GM12875 (cell line): ENCODE measurements at regions not wholly inside any gene's neighbourhood (a gene's known extent, or its start where the extent isn't known, plus 50 kb on each side); places are given as distances from the start of the nearest gene placed in this dataset.

Experiments used
- H3K4me3 ChIP-seq: one replicate; pipeline ENCODE4 v1.5.1; 2011; ENCODE audit warnings: low read depth, low read length, control low read depth
- TF ChIP-seq, protein P1 (sequence below): IDR thresholded peaks from 2 replicates; pipeline ENCODE4 v1.5.1; 2011; ENCODE audit warnings: low read depth, mild to moderate bottlenecking, control low read depth, inconsistent platforms, low read length, moderate library complexity, borderline replicate concordance; ENCODE audit not compliant: insufficient read depth

DNA sequence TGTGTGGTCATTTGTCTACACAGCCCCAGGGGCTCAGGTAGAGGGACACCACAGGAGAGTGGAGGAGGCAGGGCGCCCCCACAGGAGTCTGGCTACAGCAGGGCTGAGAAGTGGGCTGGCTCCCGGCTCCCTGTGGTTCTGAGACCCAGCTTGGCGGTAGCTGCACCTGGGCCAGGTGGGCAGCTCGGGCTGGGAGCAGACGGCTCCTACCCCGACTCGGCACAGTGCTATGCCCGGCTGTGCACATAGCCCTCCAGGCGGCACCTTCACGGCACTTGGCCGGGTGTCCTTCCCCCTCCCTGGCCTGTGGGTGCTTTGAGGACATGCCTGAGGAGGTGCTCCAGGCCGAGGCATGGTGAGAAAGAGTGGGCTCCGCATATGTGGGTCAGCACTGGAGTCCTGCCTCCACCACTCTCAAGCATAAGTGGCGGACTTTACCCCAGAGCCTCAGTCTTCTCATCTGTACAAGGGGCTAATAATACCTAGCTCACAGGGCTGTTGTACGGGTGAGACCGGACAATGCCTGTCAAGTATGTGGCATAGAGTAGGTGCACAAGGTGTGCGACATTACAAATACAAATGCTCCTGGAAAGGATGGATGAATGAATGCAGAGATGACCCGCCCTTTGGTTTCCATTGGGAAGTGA, 50.1 kb upstream of the JPH3 start:
- TF ChIP-seq, protein P1, sequence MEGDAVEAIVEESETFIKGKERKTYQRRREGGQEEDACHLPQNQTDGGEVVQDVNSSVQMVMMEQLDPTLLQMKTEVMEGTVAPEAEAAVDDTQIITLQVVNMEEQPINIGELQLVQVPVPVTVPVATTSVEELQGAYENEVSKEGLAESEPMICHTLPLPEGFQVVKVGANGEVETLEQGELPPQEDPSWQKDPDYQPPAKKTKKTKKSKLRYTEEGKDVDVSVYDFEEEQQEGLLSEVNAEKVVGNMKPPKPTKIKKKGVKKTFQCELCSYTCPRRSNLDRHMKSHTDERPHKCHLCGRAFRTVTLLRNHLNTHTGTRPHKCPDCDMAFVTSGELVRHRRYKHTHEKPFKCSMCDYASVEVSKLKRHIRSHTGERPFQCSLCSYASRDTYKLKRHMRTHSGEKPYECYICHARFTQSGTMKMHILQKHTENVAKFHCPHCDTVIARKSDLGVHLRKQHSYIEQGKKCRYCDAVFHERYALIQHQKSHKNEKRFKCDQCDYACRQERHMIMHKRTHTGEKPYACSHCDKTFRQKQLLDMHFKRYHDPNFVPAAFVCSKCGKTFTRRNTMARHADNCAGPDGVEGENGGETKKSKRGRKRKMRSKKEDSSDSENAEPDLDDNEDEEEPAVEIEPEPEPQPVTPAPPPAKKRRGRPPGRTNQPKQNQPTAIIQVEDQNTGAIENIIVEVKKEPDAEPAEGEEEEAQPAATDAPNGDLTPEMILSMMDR, result no peak
- no peak overlapping the region for H3K4me3 ChIP-seq

DNA sequence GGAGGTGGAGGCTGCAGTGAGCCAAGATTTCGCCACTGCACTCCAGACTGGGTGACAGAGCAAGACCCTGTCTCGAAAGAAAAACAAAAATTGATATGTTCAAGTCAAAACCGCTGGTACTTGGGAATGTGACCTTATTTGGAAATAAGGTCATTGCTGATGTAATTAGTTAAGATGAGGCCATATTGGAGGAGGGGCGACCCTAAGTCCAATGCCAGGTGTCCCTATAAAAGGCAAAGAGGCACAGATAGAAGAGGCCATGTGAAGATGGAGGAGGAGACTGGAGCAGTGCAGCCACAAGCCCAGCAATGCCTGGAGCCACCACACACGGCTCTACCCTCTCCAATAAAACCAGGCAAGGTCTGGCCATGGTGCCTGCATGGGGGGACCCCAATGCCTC, 50.8 kb upstream of the JPH3 start:
- TF ChIP-seq, protein P1, result no peak
- no peak overlapping the region for H3K4me3 ChIP-seq

DNA sequence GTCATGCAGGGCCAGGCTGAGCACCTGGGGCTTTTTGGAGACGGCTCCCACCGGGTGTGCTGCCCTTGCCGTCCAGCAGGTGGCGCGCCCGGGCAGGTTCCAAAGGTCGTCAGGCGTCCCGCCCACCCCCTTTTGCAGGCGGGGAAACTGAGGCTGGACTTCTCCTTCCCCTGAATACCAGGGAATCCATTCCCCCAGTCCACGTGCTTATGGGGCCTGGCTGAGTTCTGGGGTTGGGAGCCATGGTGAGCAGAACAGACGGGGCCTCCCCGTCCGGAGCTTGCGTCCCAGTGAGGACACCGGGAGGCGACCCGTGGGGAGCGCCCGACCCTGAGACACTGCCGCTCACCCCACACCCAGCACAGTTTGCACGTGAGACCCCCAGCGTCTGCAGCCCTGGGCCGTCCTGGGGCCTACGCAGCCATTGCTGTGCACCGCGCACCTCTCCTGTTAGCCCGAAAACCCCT, 51.8 kb upstream of the JPH3 start:
- TF ChIP-seq, protein P1, result peak; percentile 97
- H3K4me3 ChIP-seq, result no peak overlapping the region

DNA sequence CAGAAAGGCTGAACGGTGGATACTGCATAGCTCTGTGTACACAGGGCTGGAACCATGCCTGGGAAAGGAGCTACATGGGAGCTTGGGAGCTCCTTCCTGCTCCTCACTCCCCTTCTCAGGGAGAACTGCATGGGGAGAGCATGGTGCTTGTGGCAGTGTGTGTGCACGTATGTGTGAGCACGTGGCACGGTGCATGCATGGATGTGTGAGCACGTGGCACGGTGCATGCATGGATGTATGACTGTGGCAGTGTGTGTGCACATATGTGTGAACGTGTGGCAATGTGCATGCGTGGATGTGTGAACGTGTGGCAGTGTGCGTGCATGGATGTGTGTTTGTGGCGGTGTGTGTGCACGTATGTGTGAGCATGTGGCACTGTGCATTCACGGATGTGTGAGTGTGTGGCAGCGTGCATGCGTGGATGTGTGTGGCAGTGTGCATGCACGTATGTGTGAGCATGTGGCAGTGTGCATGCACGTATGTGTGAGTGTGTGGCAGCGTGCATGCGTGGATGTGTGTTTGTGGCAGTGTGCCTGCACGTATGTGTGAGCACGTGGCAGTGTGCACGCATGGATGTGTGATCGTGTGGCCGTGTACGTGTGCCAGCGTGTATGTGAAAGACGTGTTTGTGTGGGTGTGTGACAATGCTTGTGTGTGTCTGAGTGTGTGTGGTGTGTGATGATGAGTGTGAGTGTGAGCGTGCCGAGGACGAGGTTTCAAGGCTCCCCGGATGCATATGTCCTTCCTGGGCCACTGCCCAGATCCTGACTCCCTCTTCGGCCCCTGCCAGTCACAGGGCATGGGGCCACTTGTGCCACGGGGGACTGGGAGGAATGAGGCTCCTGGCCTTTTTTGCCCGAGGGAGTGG, 52.4 kb upstream of the JPH3 start:
- TF ChIP-seq, protein P1, result no peak
- no peak overlapping the region for H3K4me3 ChIP-seq

DNA sequence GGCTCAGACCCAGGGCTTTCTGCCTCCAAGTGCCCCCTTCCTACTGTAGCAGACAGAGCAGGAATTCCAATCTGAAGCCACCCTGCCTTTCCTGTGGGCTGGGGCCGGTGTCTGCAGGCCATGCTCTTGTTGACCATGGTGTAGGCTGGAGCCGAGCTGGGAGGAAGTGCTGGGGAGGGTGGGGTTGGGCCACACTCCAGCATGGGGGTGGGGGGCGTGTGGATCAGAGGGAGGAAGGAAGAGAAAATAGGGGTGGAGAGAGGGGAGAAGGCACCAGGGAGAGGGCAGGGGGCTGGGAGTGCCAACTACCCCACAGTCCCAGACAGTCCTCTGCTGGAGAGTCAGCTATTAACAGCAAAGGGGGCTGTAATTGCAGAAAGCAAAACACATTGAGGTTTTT, 54.3 kb upstream of the JPH3 start:
- no peak overlapping the region for H3K4me3 ChIP-seq
- TF ChIP-seq, protein P1, result no peak

DNA sequence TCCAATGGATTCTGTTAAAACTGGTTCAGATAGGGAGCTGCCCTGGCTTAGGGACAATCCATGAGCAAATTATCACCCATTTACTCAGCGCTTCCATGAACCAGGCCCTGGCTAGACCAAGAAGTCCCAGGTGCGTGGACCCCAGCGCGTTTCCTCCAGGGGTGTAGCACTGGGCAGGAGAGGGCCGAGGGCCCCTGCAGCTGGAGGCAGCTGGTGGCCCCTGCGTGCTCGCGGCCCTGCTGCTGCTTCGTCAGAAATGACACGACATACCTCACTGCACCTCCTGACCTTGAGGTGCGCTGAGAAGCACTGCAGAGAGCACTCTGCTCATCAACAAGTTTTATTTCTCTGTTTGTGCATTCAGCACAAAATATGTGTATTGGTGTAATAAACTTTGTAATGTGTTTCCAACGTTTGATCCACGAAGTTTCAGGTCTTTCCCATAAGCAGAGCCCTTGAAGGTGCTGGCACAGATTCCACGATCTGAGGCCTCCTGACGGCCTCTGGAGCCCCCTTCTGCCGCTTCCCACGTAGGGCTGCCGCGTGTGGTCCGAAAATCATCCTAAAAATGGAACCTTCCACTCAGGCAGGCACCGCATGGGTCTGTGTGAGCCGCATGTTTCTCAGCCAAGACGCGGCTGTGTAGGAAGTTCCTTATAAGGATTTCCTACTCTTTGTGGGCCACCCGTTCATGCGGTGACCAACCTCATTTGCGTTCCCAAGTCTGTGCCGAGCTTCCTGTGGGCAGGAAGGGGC, 50.8 kb upstream of the ZCCHC14 start:
- TF ChIP-seq, protein P1, result no peak
- no peak overlapping the region for H3K4me3 ChIP-seq
